H1 (cell line): ENCODE measurements at regions not wholly inside any gene's neighbourhood (a gene's known extent, or its start where the extent isn't known, plus 50 kb on each side); places are given as distances from the start of the nearest gene placed in this dataset.
A peak's percentile ranks its signal among the peaks of the same experiment; 100 is the strongest.

Experiments used
- CTCF ChIA-PET: fragments of 300-600 bp; sonication (Branson Sonifier 250); formaldehyde crosslinking; loops from one replicate; lab custom pipeline; 2021; ENCODE audit not compliant: partially characterized antibody; lab: Charles Lee
- POLR2A ChIA-PET: fragments of 300-600 bp; sonication (Branson Sonifier 250); formaldehyde crosslinking; loops from one replicate; lab custom pipeline; 2021; ENCODE audit warnings: inconsistent platforms; ENCODE audit not compliant: partially characterized antibody; lab: Charles Lee
- DNase-seq, 2 experiments: peaks; one replicate each; pipeline versions ENCODE4 v3.0.0 to v3.0.0-alpha.2; 2010 to 2022; ENCODE audit warnings: low spot score in 2 of 2, low read depth in 1 of 2, mixed read lengths in 1 of 2
- FAIRE-seq: peaks from 2 replicates; lab custom pipeline; 2011; peaks lifted over from hg19 to GRCh38; lab: Jason Lieb, UNC
- H2AFZ ChIP-seq: 2 replicates; pipeline ENCODE4 v1.8.1; 2012; ENCODE audit warnings: low read length, inconsistent platforms
- H2AK5ac ChIP-seq: 2 replicates; pipeline ENCODE4 v1.6.1; 2013; ENCODE audit warnings: low read depth, low read length
- H2BK120ac ChIP-seq: replicated peaks from 2 replicates; pipeline ENCODE3; 2013; ENCODE audit warnings: low read depth, low read length, inconsistent platforms
- H2BK12ac ChIP-seq: 2 replicates; pipeline ENCODE4 v1.6.1; 2013; ENCODE audit warnings: low read depth, low read length
- H2BK15ac ChIP-seq: 2 replicates; pipeline ENCODE4 v1.6.1; 2013; ENCODE audit warnings: low read length
- H2BK20ac ChIP-seq: 2 replicates; pipeline ENCODE4 v1.6.1; 2013; ENCODE audit warnings: low read length
- H2BK5ac ChIP-seq: 2 replicates; pipeline ENCODE4 v1.6.1; 2013; ENCODE audit warnings: low read depth, low read length
- H3K14ac ChIP-seq: 2 replicates; pipeline ENCODE4 v1.6.1; 2013; ENCODE audit warnings: inconsistent platforms; ENCODE audit not compliant: insufficient read length
- H3K18ac ChIP-seq: 2 replicates; pipeline ENCODE4 v1.6.1; 2013; ENCODE audit warnings: low read length; ENCODE audit errors: extremely low read depth
- H3K23ac ChIP-seq: 2 replicates; pipeline ENCODE4 v1.6.1; 2013; ENCODE audit warnings: inconsistent platforms; ENCODE audit not compliant: insufficient read length
- H3K23me2 ChIP-seq: 2 replicates; pipeline ENCODE4 v1.6.1; 2013; ENCODE audit warnings: low read depth, low read length
- H3K27ac ChIP-seq: 2 replicates; pipeline ENCODE4 v1.6.1; 2011; ENCODE audit warnings: low read depth, low read length, inconsistent platforms
- H3K27me3 ChIP-seq, 4 experiments: replicated peaks in 1 of 4; 1 replicate in 1 of 4; 2 replicates in 3 of 4; pipeline versions ENCODE4 v1.6.1 to v1.8.1; 2011 to 2013; ENCODE audit warnings: low read length in 3 of 4, mild to moderate bottlenecking in 3 of 4, inconsistent platforms in 2 of 4, mixed read lengths in 2 of 4, moderate library complexity in 1 of 4; ENCODE audit not compliant: control insufficient read depth in 3 of 4, insufficient read depth in 3 of 4; ENCODE audit errors: extremely low read depth in 1 of 4
- H3K36me3 ChIP-seq, 4 experiments: 2 replicates each; pipeline versions ENCODE4 v1.6.1 to v1.8.1; 2011 to 2013; ENCODE audit warnings: mild to moderate bottlenecking in 4 of 4, low read length in 3 of 4, moderate library complexity in 2 of 4, control low read depth in 1 of 4, inconsistent platforms in 1 of 4; ENCODE audit not compliant: insufficient read depth in 4 of 4, control insufficient read depth in 2 of 4
- H3K4ac ChIP-seq: replicated peaks from 2 replicates; pipeline ENCODE3; 2013; ENCODE audit warnings: low read length, low read depth, mixed read lengths, inconsistent platforms; ENCODE audit not compliant: insufficient read length
- H3K4me1 ChIP-seq, 4 experiments: replicated peaks in 1 of 4; 1 replicate in 1 of 4; 2 replicates in 3 of 4; pipeline versions ENCODE4 v1.6.1 to v1.8.1; 2011 to 2013; ENCODE audit warnings: low read length in 3 of 4, inconsistent platforms in 2 of 4, mixed read lengths in 1 of 4; ENCODE audit not compliant: insufficient read depth in 4 of 4, control insufficient read depth in 3 of 4
- H3K4me2 ChIP-seq, 2 experiments: 2 replicates each; pipeline versions ENCODE4 v1.6.1 to v1.8.1; 2011 to 2013; ENCODE audit warnings: low read depth in 2 of 2, low read length in 2 of 2, control low read depth in 1 of 2, inconsistent platforms in 1 of 2, mild to moderate bottlenecking in 1 of 2; ENCODE audit not compliant: insufficient read depth in 1 of 2
- H3K4me3 ChIP-seq, 4 experiments: fragments of 200-600, 300-600 bp in 1 of 4; sonication (generic), shearing (Covaris generic), sonication (Bioruptor Twin) in 1 of 4; 2 replicates each; pipeline versions ENCODE4 v1.5.1 to v1.8.1; 2011 to 2016; ENCODE audit warnings: low read length in 4 of 4, low read depth in 3 of 4, control low read depth in 2 of 4, inconsistent platforms in 2 of 4, mild to moderate bottlenecking in 2 of 4, mixed read lengths in 1 of 4, moderate library complexity in 1 of 4; ENCODE audit not compliant: insufficient read depth in 2 of 4; ENCODE audit errors: extremely low read depth in 1 of 4
- H3K56ac ChIP-seq: replicated peaks from 2 replicates; pipeline ENCODE3; 2013; ENCODE audit warnings: low read depth, mild to moderate bottlenecking, mixed read lengths, low read length, inconsistent platforms; ENCODE audit not compliant: insufficient read length
- H3K79me1 ChIP-seq: 2 replicates; pipeline ENCODE4 v1.6.1; 2013; ENCODE audit warnings: low read depth, low read length, control low read depth
- H3K79me2 ChIP-seq, 2 experiments: 2 replicates each; pipeline versions ENCODE4 v1.6.1 to v1.8.1; 2012 to 2013; ENCODE audit warnings: low read length in 2 of 2, mild to moderate bottlenecking in 2 of 2, inconsistent platforms in 1 of 2; ENCODE audit not compliant: insufficient read depth in 2 of 2, control insufficient read depth in 1 of 2
- H3K9ac ChIP-seq, 4 experiments: replicated peaks in 1 of 4; 1 replicate in 1 of 4; 2 replicates in 3 of 4; pipeline versions ENCODE4 v1.6.1 to v1.8.1; 2011 to 2013; ENCODE audit warnings: low read depth in 3 of 4, low read length in 3 of 4, control low read depth in 2 of 4, mild to moderate bottlenecking in 2 of 4, moderate library complexity in 2 of 4, inconsistent platforms in 1 of 4; ENCODE audit errors: extremely low read depth in 1 of 4
- H3K9me3 ChIP-seq, 2 experiments: 2 replicates each; pipeline versions ENCODE4 v1.6.1 to v1.8.1; 2012 to 2013; ENCODE audit warnings: mild to moderate bottlenecking in 2 of 2, moderate library complexity in 2 of 2, control low read depth in 1 of 2, inconsistent platforms in 1 of 2, low read depth in 1 of 2, low read length in 1 of 2, mixed read lengths in 1 of 2; ENCODE audit not compliant: insufficient read depth in 2 of 2
- H4K20me1 ChIP-seq, 2 experiments: replicated peaks in 1 of 2; 2 replicates each; pipeline versions ENCODE3 to v1.8.1; 2011 to 2013; ENCODE audit warnings: inconsistent platforms in 2 of 2, low read length in 2 of 2, mild to moderate bottlenecking in 1 of 2; ENCODE audit not compliant: insufficient read depth in 2 of 2, control insufficient read depth in 1 of 2
- H4K5ac ChIP-seq: 2 replicates; pipeline ENCODE4 v1.6.1; 2013; ENCODE audit warnings: low read length, low read depth, mixed read lengths, inconsistent platforms; ENCODE audit not compliant: insufficient read length
- H4K8ac ChIP-seq: 2 replicates; pipeline ENCODE4 v1.8.0; 2013; ENCODE audit warnings: mild to moderate bottlenecking, moderate library complexity, low read length, inconsistent platforms; ENCODE audit not compliant: insufficient read depth; ENCODE audit errors: extremely low read depth
- H4K91ac ChIP-seq: replicated peaks from 2 replicates; pipeline ENCODE3; 2013; ENCODE audit warnings: low read length, mixed read lengths, inconsistent platforms; ENCODE audit not compliant: insufficient read length
- CHD2 ChIP-seq: IDR thresholded peaks from 2 replicates; pipeline ENCODE4 v1.6.1; 2012; ENCODE audit warnings: low read length, improper control_type of control experiment
- EP300 ChIP-seq, 2 experiments: IDR thresholded peaks; 1 replicate in 1 of 2; 2 replicates in 1 of 2; pipeline ENCODE4 v1.6.1; 2011 to 2012; ENCODE audit warnings: low read depth in 2 of 2, low read length in 2 of 2, mild to moderate bottlenecking in 2 of 2, borderline replicate concordance in 1 of 2, inconsistent platforms in 1 of 2, moderate library complexity in 1 of 2
- EZH2 ChIP-seq: fragments of 200-600 bp; sonication (generic); IDR thresholded peaks from 2 replicates; pipeline ENCODE4 v1.7.1; 2012; ENCODE audit warnings: low read depth, mild to moderate bottlenecking, moderate library complexity, low read length, inconsistent platforms; ENCODE audit not compliant: severe bottlenecking
- JUN ChIP-seq: IDR thresholded peaks from 2 replicates; pipeline ENCODE4 v1.6.1; 2011; ENCODE audit warnings: low read depth, mild to moderate bottlenecking, improper control_type of control experiment, low read length
- POLR2AphosphoS5 ChIP-seq: IDR thresholded peaks from 2 replicates; pipeline ENCODE4 v1.6.1; 2011; ENCODE audit warnings: low read depth, low read length
- RNF2 ChIP-seq: fragments of 200-900, 300-1000 bp; sonication (generic); IDR thresholded peaks from 2 replicates; pipeline ENCODE4 v1.7.1; 2016; ENCODE audit warnings: borderline replicate concordance, low read depth, mild to moderate bottlenecking, antibody characterized with exemption, low read length; ENCODE audit not compliant: poor library complexity, severe bottlenecking; ENCODE audit errors: missing control alignments
- SP1 ChIP-seq: IDR thresholded peaks from 2 replicates; pipeline ENCODE4 v1.6.1; 2011; ENCODE audit warnings: low read depth, low read length
- SP4 ChIP-seq: IDR thresholded peaks from 2 replicates; pipeline ENCODE4 v1.6.1; 2012; ENCODE audit warnings: low read length, inconsistent platforms
- SRF ChIP-seq: IDR thresholded peaks from 2 replicates; pipeline ENCODE4 v1.6.1; 2011; ENCODE audit warnings: mild to moderate bottlenecking, low read depth, low read length, moderate library complexity
- TCF12 ChIP-seq: IDR thresholded peaks from 2 replicates; pipeline ENCODE4 v1.6.1; 2011; ENCODE audit warnings: low read depth, mild to moderate bottlenecking, low read length
- TEAD4 ChIP-seq: IDR thresholded peaks from 2 replicates; pipeline ENCODE4 v1.6.1; 2012; ENCODE audit warnings: low read depth, low read length, inconsistent platforms, mixed read lengths
- WGBS, 2 experiments: shearing (Covaris generic) in 1 of 2; methylation state at CpG; one replicate each; pipeline versions ENCODE4 v1.1.6 to v1.1.7; 2013 to 2015; ENCODE audit warnings: low lambda C conversion rate in 2 of 2, mixed read lengths in 2 of 2, inconsistent platforms in 1 of 2, low coverage in 1 of 2, missing lambda C conversion rate in 1 of 2; ENCODE audit not compliant: insufficient replicate concordance in 2 of 2, insufficient coverage in 1 of 2, insufficient read length in 1 of 2; ENCODE audit errors: extremely low coverage in 1 of 2, missing lambda C conversion rate in 1 of 2; 5-methylcytosine and 5-hydroxymethylcytosine counted together

GRCh38 chr12:11961686-11962085 is 109.1 kb upstream of the BCL2L14 start:
- Histone ChIP-seq H2BK20ac (no peak overlapping the region), H3K9me3 (no peaks in the 10 kb centered on the region), H3K4ac (no peak overlapping the region), H3K56ac (no peak overlapping the region), H2BK15ac (no peak overlapping the region), H2BK120ac (no peak overlapping the region), H4K8ac (peak overlapping the region; percentile 64; the same call in 1 of the 2 replicates), H3K27ac (no peak overlapping the region), H3K23me2 (no peaks in the 10 kb centered on the region; the same call in 1 of the 2 replicates), H4K20me1 (no peaks in the 10 kb centered on the region), H3K18ac (no peak overlapping the region), H3K14ac (no peak overlapping the region), H3K79me1 (no peaks in the 10 kb centered on the region), H3K27me3 (no peaks in the 10 kb centered on the region), H2AK5ac (no peak overlapping the region), H2AFZ (no peak overlapping the region), H2BK12ac (no peak overlapping the region), H4K5ac (no peak overlapping the region), H3K4me3 (no peak overlapping the region), H3K4me1 (peaks cover 0 to 7% (median 2%) of the 10 kb centered on the region in 4 experiments; a peak in 5 of 7 replicates), H3K36me3 (no peaks in the 10 kb centered on the region), H4K91ac (no peak overlapping the region), H2BK5ac (no peak overlapping the region), H3K23ac (no peak overlapping the region), H3K4me2 (no peak overlapping the region), H3K9ac (no peak overlapping the region), H3K79me2 (no peaks in the 10 kb centered on the region)
- ChIA-PET CTCF (interaction anchor here (0.8 to 1.3 kb wide), 3 partner anchors 8 to 149 kb away, joined by 3 to 4 read pairs (median 4); no protein-coding TSS in a partner anchor), POLR2A (interaction anchor here (1.1 kb wide), 1 partner anchor 48 kb away, joined by 3 read pairs; no protein-coding TSS in a partner anchor)
- FAIRE-seq (no peak), DNase-seq (no peak)
- TF ChIP-seq POLR2AphosphoS5: no peak
- no peak for TF ChIP-seq SP1
- TF ChIP-seq TEAD4: no peak
- TF ChIP-seq CHD2: no peak
- no peak for TF ChIP-seq EZH2
- TF ChIP-seq TCF12: no peak
- no peak for TF ChIP-seq SRF
- no peak for TF ChIP-seq EP300 (IDR thresholded peaks at IDR 0.05; ENCODE audit: borderline replicate concordance in 1 of 2, low read depth in 2 of 2, low read length in 2 of 2)
- no peak for TF ChIP-seq RNF2
- TF ChIP-seq SP4: no peak
- TF ChIP-seq JUN: no peak
- 91% methylated on average over 5 of the region's 5 CpGs; no CpG with 5 or more reads in 1 of the 2 experiments for WGBS, 2 experiments
